IMR-90 (cell line): ENCODE measurements at regions not wholly inside any gene's neighbourhood (a gene's known extent, or its start where the extent isn't known, plus 50 kb on each side); places are given as distances from the start of the nearest gene placed in this dataset.

Source experiments
- BHLHE40 ChIP-seq: fragments of 150-350 bp; IDR thresholded peaks from 2 replicates; pipeline ENCODE4 v1.6.1; 2016; ENCODE audit warnings: mild to moderate bottlenecking, low read depth, low read length
- CHD1 ChIP-seq: IDR thresholded peaks from 2 replicates; pipeline ENCODE4 v1.6.1; 2012; ENCODE audit warnings: low read depth, low read length, improper control_type of control experiment
- CTCF ChIP-seq: conservative IDR thresholded peaks from 2 replicates; pipeline ENCODE4 v1.5.1; 2012; ENCODE audit warnings: mild to moderate bottlenecking, low read depth, low read length, improper control_type of control experiment
- ELK1 ChIP-seq: fragments of 150-350 bp; IDR thresholded peaks from 2 replicates; pipeline ENCODE4 v1.6.1; 2016; ENCODE audit warnings: low read depth, mild to moderate bottlenecking, low read length, moderate library complexity, borderline replicate concordance
- MAZ ChIP-seq: IDR thresholded peaks from 2 replicates; pipeline ENCODE4 v1.6.1; 2012; ENCODE audit warnings: low read depth, mild to moderate bottlenecking, low read length, improper control_type of control experiment, moderate library complexity, borderline replicate concordance
- MXI1 ChIP-seq: IDR thresholded peaks from 2 replicates; pipeline ENCODE4 v1.6.1; 2012; ENCODE audit warnings: low read depth, mild to moderate bottlenecking, low read length, moderate library complexity, borderline replicate concordance
- POLR2A ChIP-seq: IDR thresholded peaks from 2 replicates; pipeline ENCODE4 v1.6.1; 2012; ENCODE audit warnings: mild to moderate bottlenecking, low read depth, low read length
- RAD21 ChIP-seq: IDR thresholded peaks from 2 replicates; pipeline ENCODE4 v1.6.1; 2012; ENCODE audit warnings: low read length, improper control_type of control experiment
- RFX5 ChIP-seq: IDR thresholded peaks from 2 replicates; pipeline ENCODE4 v1.8.0; 2012; ENCODE audit warnings: low read depth, mild to moderate bottlenecking, low read length, moderate library complexity
- SMC3 ChIP-seq: fragments of 150-350 bp; IDR thresholded peaks from 2 replicates; pipeline ENCODE4 v1.6.1; 2016; ENCODE audit warnings: low read depth, mild to moderate bottlenecking, antibody characterized with exemption, low read length, moderate library complexity
- TF ChIP-seq, protein P1 (sequence below): fragments of 150-350 bp; IDR thresholded peaks from 2 replicates; pipeline ENCODE4 v1.6.1; 2017; ENCODE audit warnings: mild to moderate bottlenecking, antibody characterized with exemption, low read length, low read depth

DNA sequence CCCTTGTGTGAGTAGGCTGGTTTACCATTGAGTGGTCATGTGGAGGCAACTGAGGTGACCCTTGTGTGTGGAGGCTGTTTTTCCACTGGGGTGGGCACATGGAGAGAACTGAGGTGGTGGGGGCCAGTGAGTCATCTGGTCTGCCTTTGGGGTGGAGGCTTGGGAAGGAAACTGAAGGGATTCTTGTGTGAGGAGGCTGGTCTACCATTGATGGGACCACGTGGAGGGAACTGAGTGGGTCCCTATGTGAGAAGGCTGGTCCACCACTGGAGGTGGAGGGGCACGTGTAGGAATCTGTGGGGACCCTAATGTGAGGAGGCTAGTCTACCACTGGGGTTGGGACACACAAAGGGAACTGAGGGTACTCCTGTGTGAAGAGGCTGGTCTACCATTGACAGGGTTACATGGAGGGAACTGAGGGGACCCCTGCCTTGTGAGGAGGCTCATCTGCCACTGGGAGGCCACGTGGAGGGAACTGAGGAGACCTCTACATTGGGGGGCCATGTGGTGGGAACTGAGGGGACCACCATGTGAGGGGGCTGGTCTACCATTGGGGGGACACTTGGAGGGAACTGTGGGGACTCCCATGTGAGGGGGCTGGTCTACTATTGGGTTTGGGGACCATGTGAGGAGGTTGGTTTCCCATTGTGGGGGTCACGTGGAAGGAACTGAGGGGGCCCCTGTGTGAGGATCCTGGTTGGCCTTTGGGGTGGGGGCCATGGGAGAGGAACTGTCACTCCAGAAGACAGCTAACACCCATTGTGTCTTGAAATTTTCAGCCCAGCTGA is 164.5 kb downstream of the WNT7A start:
- TF ChIP-seq CTCF: no peak
- TF ChIP-seq ELK1: no peak
- no peak for TF ChIP-seq MAZ
- TF ChIP-seq POLR2A: no peak
- TF ChIP-seq MXI1: no peak
- TF ChIP-seq, protein P1, sequence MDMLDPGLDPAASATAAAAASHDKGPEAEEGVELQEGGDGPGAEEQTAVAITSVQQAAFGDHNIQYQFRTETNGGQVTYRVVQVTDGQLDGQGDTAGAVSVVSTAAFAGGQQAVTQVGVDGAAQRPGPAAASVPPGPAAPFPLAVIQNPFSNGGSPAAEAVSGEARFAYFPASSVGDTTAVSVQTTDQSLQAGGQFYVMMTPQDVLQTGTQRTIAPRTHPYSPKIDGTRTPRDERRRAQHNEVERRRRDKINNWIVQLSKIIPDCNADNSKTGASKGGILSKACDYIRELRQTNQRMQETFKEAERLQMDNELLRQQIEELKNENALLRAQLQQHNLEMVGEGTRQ: no peak
- no peak for TF ChIP-seq BHLHE40
- no peak for TF ChIP-seq SMC3
- TF ChIP-seq RAD21: no peak
- no peak for TF ChIP-seq CHD1
- no peak for TF ChIP-seq RFX5
